Progenitor cell of endocrine pancreas (in vitro differentiated cells): ENCODE measurements at regions not wholly inside any gene's neighbourhood (a gene's known extent, or its start where the extent isn't known, plus 50 kb on each side); places are given as distances from the start of the nearest gene placed in this dataset.

Experiments
- DNase-seq: peaks from one replicate; pipeline ENCODE4 v3.0.0; 2021; ENCODE audit warnings: low spot score; ENCODE audit not compliant: unreplicated experiment
- H3K27ac Mint-ChIP-seq: 2 replicates; pipeline ENCODE4 v1.8.0; 2021; ENCODE audit warnings: mild to moderate bottlenecking, moderate library complexity, mixed read lengths
- H3K27me3 Mint-ChIP-seq: 2 replicates; pipeline ENCODE4 v1.8.0; 2021; ENCODE audit warnings: mixed read lengths
- H3K36me3 Mint-ChIP-seq: 2 replicates; pipeline ENCODE4 v1.8.0; 2022; ENCODE audit warnings: mixed read lengths; ENCODE audit not compliant: insufficient read depth
- H3K4me1 Mint-ChIP-seq: 2 replicates; pipeline ENCODE4 v1.8.0; 2021; ENCODE audit warnings: low read depth, mixed read lengths
- H3K4me3 Mint-ChIP-seq: 2 replicates; pipeline ENCODE4 v1.8.0; 2021; ENCODE audit warnings: low read depth, mild to moderate bottlenecking, moderate library complexity, mixed read lengths
- H3K9me3 Mint-ChIP-seq: 2 replicates; pipeline ENCODE4 v1.8.0; 2021; ENCODE audit warnings: low read depth, mixed read lengths
- TF ChIP-seq, protein P1 (sequence below): fragments of 200-600 bp; sonication (generic); IDR thresholded peaks from one replicate; pipeline ENCODE4 v1.5.0; 2021; ENCODE audit warnings: antibody characterized with exemption, mild to moderate bottlenecking; ENCODE audit not compliant: unreplicated experiment

DNA sequence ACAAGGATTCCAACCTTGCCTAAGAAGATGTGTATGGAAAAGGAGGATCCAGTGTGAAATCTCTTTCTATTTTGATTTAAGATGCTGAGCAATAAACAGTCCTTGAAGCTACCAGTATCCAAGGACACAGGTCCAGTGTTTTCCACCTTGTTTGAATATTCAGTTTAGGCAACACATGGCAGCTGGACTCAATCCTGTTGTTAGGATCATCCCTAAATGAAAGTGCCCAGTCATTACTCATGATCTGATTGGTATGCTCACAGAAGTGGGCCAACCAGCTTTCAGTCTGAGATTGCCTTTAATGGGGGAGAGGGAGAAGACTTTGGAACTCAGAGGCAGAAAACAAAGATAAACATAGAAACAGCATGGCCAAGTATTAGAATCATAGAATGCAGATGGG, 355.7 kb upstream of the ADAMTSL1 start:
- TF ChIP-seq, protein P1, sequence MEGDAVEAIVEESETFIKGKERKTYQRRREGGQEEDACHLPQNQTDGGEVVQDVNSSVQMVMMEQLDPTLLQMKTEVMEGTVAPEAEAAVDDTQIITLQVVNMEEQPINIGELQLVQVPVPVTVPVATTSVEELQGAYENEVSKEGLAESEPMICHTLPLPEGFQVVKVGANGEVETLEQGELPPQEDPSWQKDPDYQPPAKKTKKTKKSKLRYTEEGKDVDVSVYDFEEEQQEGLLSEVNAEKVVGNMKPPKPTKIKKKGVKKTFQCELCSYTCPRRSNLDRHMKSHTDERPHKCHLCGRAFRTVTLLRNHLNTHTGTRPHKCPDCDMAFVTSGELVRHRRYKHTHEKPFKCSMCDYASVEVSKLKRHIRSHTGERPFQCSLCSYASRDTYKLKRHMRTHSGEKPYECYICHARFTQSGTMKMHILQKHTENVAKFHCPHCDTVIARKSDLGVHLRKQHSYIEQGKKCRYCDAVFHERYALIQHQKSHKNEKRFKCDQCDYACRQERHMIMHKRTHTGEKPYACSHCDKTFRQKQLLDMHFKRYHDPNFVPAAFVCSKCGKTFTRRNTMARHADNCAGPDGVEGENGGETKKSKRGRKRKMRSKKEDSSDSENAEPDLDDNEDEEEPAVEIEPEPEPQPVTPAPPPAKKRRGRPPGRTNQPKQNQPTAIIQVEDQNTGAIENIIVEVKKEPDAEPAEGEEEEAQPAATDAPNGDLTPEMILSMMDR: no peak
- H3K4me1 Mint-ChIP-seq: no peaks in the 10 kb centered on the region
- H3K9me3 Mint-ChIP-seq: no peaks in the 10 kb centered on the region
- H3K27me3 Mint-ChIP-seq: peaks cover 4% of the 10 kb centered on the region
- no peaks in the 10 kb centered on the region for H3K36me3 Mint-ChIP-seq
- no peak overlapping the region for H3K27ac Mint-ChIP-seq
- no peak overlapping the region for H3K4me3 Mint-ChIP-seq
- DNase-seq: no peak

DNA sequence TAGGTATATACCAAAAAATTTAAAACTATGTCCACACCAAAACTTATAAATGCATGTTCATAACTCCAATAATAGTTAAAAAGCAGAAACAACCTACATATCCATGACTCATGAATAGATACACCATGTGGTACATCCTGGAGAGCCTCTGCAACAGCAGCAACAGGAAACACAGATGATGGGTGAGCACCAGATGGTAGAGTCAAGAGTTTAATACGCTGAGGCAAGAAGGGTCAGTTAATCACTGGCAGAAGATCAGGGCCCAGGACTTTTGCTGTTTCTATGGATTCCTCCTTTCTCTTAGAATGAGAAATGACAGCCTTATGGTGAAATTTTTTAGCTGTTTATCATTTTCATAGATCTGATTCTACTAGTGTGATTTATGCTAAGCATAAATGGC, 351.8 kb upstream of the ADAMTSL1 start:
- H3K4me1 Mint-ChIP-seq: no peaks in the 10 kb centered on the region
- TF ChIP-seq, protein P1: no peak
- peaks cover 3% of the 10 kb centered on the region for H3K9me3 Mint-ChIP-seq
- no peaks in the 10 kb centered on the region for H3K36me3 Mint-ChIP-seq
- no peak overlapping the region for H3K27ac Mint-ChIP-seq
- no peak for DNase-seq
- no peak overlapping the region for H3K4me3 Mint-ChIP-seq
- H3K27me3 Mint-ChIP-seq: no peaks in the 10 kb centered on the region

DNA sequence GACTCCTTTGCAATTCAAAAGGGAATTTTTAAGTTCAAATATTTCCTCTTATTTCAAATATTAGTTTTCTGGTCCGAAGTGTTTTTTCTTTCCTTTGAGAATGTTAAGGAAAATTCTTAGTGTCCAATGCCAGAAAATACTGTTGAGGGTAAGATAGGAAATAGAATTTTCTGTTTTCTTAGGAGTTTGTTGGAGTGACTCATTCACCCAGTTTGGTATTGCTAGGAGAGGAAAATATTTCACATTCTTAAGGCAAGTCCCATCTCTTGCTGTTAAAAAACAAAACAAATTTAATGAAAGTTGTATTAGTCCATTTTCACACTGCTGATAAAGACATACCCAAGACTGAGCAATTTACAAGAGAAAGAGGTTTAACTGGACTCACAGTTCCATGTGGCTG, 349.2 kb upstream of the ADAMTSL1 start:
- Mint-ChIP-seq H3K9me3 (peaks cover 3% of the 10 kb centered on the region), H3K27me3 (no peaks in the 10 kb centered on the region), H3K4me1 (no peaks in the 10 kb centered on the region), H3K27ac (no peak overlapping the region), H3K36me3 (no peaks in the 10 kb centered on the region), H3K4me3 (no peak overlapping the region)
- no peak for DNase-seq
- TF ChIP-seq, protein P1: no peak

DNA sequence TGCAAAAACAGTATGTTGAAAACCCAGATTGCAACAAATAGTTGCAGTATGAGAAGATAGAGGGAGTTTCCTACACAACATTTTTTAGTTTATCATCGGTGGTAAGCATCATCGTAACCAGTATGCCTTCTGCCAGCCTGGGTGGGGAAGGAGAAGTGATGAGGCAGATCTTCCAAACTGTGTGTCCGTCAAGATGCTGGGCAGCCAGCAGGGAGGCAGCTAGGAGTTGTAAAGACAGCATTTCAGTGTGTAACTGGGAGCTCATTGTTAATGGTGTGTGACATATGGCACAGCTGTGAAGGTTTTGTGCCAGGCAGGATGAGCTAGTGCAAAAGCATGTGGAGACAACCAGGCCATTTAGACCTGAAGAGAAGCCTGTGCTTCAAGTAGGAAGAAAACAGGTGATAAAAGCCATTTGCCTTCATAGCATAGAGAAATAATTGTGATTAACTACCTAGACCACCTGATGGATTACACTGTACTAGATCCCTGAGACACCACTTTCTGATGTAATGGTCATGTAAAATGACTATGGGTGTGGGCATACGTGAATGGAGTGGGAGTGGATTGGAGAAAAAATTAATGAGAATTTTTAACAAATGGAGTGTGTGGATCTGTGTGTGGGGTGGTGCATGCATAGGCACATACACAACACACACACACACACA, 347.0 kb upstream of the ADAMTSL1 start:
- Mint-ChIP-seq H3K4me3 (no peak overlapping the region), H3K36me3 (no peaks in the 10 kb centered on the region), H3K27me3 (no peaks in the 10 kb centered on the region), H3K4me1 (no peaks in the 10 kb centered on the region), H3K9me3 (peaks cover 3% of the 10 kb centered on the region), H3K27ac (no peak overlapping the region)
- no peak for DNase-seq
- TF ChIP-seq, protein P1: no peak

DNA sequence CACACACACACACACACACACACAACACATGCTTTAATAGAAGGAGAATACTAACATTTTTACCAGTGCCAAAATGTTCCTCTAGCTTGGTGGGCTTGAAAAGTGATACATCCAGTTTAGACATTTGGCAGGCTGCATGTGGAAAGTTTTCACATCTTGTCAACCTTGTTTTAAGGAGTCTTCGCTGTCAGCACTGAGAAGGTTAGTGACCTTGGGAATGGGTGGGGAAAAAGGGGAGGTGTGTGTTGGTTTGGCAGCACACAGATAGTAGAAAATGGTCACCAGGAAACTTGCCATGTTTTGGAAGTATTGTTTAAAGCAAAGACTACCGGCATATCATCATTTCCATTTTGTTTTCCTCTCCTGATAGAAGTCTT, 346.5 kb upstream of the ADAMTSL1 start:
- Mint-ChIP-seq H3K9me3 (peaks cover 3% of the 10 kb centered on the region), H3K4me1 (no peaks in the 10 kb centered on the region), H3K27me3 (no peaks in the 10 kb centered on the region), H3K4me3 (no peak overlapping the region), H3K36me3 (no peaks in the 10 kb centered on the region), H3K27ac (no peak overlapping the region)
- no peak for DNase-seq
- TF ChIP-seq, protein P1: no peak
